Tongue (tissue), 1 donor: ENCODE measurements at regions not wholly inside any gene's neighbourhood (a gene's known extent, or its start where the extent isn't known, plus 50 kb on each side); places are given as distances from the start of the nearest gene placed in this dataset.
"Not testable (repeated sequence)": the region's sequence is repeated elsewhere in the genome, so short reads cannot be mapped to it uniquely, and the experiment has no call there.

Experiments used
- DNase-seq: peaks from one replicate; pipeline ENCODE4 v3.0.0-alpha.2; 2015

DNA sequence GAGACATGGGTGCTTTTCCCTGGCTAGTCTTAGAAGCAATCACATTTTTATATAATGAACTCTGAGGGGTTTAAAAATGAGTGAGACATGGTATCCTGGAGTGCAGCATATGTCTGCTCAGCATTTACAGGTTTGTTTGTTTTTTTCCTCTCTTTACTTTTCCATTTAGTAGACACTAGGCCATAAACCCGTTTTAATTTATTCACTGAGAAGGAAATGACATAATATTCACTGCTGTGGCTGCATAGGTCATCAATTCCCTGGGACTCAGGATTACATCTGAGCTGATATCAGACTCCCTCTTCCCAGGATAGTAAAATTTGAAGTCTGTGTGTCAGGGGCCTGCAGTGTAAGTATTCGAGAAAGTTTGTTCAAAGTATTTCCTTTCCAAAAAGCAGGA, 178.9 kb upstream of the SPRY1 start:
- no peak for DNase-seq

- DNase-seq, result no peak
Observed at GRCh38 chr4:123218981-123219380, 177.6 kb upstream of the SPRY1 start.

- DNase-seq, result no peak
Observed at GRCh38 chr4:123229286-123229685, 167.3 kb upstream of the SPRY1 start.

- no peak for DNase-seq
Observed at GRCh38 chr4:123230061-123230460, 166.5 kb upstream of the SPRY1 start.

DNA sequence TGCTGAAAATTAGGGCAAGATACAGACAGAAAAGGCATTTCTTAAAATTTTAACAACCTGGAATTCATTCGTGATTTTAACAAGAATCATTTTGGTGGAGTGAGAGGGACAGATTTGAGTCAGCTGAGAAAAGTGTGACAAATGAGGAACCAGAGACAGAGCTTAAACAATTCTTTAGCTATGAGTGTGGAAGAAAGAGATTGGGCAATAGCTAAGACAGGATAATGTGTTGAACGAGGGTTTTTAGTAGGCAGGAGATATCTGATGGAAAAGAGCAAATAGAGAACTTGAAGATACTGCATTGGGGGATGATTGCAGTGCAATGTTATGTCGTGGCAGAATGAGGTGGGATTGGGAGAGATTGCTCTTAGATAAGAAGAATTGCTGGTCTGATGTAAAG, 164.2 kb upstream of the SPRY1 start:
- DNase-seq, result peak; percentile 43

DNA sequence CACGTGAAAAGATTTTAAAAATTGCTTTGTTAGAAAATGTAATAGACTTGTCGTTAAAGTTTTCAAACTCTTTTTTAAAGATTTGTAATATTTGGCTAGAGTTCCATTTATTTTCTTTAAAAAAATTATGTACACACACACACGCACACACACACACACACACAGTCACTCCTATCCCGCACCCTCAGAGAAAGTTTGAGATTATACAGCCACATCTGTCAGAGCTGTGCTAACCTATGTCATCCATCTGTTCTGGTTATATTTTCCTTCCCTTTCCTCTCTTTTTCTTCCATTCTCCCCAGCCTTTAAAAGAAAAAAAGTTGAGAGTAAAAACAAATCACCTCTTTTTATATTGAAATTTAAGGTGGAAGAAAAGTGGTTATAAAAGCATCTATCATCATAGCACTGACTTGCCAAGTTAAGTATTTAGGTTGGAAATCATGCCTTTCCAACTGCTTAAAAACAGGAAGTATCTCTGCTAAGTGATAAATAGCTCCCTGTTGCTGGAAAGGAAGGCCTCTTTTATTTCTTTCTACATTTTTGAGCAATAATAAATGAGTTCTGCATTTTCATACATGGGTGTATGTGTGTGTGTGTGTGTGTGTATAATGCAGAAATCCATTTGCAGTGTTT, 163.3 kb upstream of the SPRY1 start:
- peak; percentile 57 for DNase-seq

DNA sequence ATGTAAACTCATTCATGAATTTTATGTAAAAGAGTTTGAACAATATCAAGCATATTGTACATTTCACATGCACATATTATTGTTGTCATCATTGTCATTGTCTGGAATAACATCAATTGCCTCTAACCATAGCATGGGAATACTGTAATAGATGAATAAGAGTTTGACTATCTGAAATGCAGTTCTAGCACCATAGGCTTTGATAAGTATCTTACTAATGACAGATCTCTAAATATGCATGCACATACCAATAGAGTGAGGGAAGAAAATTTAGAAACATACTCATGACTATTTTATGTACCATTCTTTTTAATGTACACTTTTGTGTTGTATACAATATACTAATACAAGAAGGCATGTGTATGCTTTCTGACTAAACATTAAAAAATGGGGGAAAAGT, 161.6 kb upstream of the SPRY1 start:
- DNase-seq, result no peak

- no peak for DNase-seq
Observed at GRCh38 chr4:123235431-123235830, 161.2 kb upstream of the SPRY1 start.

DNA sequence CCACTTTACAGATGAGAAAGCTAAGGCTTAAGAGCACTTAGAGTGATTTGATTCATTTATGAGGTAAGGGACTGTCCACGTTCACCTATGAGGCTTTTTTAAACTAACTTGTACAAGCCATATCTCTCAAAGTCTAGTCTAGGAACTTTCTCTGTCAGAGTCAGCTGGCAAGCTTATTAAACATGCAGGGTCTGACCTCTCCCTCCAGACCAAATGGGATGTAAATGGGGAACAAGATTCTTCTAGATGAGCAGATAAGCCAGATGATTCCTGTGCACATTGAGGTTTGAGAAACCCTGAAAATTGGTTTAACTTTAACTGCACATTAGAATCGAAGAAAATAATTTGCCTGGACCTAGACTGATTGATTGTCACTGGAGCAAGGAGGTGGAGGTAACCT, 160.0 kb upstream of the SPRY1 start:
- no peak for DNase-seq

GRCh38 chr4:123240286-123240685, 156.3 kb upstream of the SPRY1 start:
- not testable (repeated sequence) for DNase-seq

DNA sequence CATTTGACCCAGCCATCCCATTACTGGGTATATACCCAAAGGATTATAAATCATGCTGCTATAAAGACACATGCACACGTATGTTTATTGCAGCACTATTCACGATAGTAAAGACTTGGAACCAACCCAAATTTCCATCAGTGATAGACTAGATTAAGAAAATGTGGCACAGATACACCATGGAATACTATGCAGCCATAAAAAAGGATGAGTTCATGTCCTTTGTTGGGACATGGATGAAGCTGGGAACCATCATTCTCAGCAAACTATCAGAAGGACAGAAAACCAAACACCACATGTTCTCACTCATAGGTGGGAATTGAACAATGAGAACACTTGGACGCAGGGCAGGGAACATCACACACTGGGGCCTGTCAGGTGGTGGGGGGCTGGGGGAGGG, 153.4 kb upstream of the SPRY1 start:
- not testable (repeated sequence) for DNase-seq

DNA sequence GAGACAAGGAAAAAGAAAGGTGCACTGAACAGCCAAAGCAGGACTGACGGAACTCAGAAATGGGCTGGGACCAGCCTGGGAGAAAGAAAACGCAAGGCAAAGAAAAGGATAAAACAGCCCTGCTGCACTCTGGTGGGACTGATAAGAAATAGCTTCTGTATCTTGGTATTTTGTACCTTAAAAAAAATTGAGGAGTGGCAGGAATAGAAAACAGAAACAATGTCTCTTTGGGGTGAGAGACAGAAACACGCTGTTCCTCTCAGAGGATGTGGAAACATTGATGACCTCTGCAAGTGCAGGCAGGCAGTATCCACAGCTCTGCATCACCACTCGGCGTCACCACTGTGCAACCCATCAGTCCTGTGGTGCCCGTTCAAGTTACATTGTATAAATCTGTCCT, 152.5 kb upstream of the SPRY1 start:
- peak; percentile 43 for DNase-seq

- no peak for DNase-seq
Observed at GRCh38 chr4:123246085-123246484, 150.5 kb upstream of the SPRY1 start.

DNA sequence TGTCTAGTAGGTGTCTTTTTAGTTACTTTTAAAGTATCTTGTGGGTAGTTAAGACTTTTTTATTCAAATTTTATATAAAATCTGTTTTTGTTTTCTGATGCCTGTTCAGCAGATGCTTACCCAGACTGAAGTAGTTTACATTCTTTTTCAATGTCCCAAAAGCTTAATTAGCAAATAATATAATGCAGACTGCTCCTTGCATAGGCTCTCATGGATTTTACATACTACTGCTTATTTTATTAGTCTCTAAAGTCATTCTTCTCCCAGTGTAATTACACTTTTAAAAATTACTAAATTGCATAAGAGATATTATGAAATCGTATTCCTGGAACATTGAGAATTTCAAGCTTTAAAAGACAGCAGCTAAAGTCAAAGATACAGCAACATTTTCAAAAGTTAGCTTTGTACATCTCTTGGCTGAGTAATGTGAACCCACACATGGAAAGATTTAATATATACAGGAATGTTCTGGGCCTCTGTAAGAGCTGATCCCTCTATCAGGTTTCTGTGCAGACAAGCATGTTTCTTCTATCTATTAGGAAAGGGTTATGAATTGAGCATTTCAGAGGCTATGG, 148.4 kb upstream of the SPRY1 start:
- no peak for DNase-seq

DNA sequence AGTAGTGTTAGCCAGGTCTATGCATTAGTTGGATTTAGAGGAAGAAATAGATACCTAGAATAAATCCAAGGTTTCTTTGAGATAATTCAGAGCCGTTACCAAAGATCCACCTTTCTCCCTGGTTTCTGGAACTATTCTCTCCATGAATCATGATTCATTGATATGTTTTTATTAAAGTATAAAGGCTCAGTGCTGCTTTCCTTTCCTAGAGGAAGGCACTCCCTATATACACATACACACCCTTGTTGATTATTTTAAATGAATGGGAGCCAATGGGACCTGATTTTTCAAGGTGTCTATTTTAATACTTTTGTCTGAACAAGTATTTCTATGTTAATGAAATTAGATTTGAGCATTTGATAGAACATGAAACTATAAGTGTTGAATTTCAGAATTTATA, 146.8 kb upstream of the SPRY1 start:
- no peak for DNase-seq

DNA sequence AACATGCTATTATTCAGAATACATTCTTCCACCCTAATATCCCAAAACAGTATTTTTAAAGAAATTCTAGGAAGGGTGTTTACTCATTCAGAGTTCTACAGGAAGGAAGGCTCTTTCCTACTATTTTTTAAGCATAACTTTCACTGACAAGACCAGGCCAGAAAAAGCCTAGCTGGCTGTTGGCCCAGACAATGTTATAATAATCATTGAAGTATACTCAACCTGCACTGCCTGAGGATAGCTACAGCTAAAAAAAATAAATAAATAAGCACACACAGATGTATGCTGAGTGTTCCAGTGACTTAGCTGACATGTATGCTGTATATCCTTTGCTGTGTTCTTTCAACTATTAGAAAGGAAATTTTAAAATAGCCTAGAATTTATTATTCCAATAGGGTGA, 145.8 kb upstream of the SPRY1 start:
- DNase-seq, result peak; percentile 82

DNA sequence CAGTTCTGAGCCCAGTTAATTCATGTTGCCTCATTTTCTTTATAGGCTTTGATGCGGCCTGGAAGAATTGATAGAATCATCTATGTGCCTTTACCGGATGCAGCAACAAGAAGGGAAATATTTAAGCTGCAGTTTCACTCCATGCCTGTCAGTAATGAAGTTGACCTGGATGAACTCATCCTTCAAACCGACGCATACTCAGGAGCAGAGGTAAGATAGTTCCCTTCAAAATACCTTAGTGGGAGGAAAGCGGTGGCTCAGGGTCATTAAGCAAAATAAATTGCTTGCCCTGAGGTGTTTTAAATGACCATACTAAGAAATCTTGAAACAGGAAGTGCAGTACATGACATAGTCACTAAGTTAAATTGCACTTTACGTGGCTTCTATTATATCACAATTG, 140.6 kb upstream of the SPRY1 start:
- DNase-seq, result no peak

DNA sequence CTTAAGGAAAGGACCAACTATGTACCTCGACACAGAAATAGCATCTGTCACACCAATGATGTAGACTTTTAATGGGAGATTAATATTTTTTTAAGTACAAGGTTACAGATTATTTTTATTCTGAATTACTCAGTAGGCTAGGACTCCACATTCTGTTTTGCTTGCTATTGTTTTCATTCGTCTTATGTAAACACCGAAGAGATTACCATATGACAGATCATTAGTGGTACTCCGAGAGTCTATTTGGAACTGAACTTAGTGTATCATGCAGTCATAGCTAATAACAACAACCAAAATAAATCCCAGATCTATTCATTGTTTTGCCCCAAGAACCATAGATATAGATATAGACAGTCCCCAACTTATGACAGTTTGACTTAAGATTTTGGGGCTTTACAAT, 139.7 kb upstream of the SPRY1 start:
- no peak for DNase-seq

- DNase-seq, result no peak
Observed at GRCh38 chr4:123257591-123257990, 139.0 kb upstream of the SPRY1 start.

DNA sequence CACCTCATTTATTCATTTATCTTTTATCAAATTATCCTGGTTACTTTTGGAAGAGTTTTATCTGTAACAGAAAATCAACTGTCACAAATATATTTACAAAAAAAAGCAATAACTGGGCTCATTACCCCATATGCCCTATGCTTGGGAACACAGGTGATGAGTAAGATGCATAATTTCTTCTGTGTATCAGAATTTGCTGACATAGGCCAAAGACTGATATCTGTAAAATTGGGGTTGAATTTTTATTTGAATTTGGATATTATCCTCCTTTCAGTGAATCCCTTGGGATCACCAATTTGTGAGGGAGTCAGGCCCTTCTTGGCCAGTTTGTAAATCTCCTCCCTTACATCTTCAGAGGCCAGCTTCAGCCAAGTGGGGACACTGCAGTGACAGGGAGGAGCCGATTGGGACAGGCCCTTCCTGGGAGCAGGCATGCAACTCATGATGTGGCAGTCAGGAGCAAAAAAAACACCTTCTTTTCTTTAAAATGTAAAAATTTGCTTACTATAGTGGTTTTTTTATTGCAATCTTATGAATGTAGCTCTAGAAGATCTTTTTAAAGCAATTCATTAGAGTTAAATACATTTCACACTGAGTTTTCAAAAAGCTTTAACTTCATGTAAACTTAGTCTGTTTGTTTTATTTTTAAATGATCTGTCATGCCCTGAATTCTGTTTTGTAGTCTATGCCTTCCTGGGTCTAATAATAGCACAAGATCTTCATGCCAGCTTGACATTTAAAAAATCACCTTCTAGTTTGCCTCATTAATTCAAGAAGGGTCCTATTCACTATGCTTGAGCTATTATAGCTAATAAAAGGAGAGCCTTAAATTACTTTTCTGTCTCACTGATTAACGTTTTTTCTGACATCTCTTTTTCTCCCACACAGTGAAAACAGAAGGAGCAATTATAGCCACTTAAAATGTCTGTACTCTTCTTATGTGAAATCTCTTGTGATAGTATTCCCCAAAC, 136.6 kb upstream of the SPRY1 start:
- DNase-seq, result no peak

DNA sequence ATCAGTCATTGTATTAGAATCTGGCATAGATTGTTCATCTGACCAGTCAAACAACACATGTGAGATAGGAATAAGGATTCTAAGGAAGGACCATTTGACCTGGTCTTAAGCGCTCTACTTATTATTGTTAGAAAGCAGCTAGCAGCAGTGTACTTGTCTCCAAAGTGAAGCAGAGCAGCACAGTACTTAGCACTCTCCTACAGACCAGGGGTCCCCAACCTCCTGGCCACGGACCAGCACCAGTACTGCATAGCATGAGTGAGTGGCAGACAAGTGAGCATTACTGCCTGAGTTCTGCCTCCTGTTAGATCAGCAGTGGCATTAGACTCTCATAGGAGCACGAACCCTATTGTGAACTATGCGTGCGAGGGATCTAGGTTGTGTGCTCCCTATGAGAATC, 135.9 kb upstream of the SPRY1 start:
- no peak for DNase-seq

- no peak for DNase-seq
Observed at GRCh38 chr4:123262080-123262479, 134.5 kb upstream of the SPRY1 start.

DNA sequence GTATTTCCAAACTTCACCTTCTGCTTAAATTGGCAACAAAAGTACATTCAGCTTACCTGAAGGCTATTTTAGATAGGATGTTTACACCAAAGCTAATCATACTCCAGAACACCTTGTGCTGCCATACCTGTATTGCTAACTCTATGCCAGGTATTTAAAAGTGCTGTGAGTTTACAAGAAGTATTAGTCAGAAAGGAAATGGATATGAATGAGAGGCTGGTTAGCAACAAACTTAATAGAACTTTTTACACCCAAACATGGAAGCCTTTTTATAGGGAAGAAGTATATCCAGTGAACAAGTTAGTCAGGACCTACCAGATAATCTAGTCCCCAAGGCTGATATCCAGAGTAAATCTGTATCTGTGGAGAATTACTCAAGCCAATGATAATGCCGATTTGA, 131.2 kb upstream of the SPRY1 start:
- no peak for DNase-seq

DNA sequence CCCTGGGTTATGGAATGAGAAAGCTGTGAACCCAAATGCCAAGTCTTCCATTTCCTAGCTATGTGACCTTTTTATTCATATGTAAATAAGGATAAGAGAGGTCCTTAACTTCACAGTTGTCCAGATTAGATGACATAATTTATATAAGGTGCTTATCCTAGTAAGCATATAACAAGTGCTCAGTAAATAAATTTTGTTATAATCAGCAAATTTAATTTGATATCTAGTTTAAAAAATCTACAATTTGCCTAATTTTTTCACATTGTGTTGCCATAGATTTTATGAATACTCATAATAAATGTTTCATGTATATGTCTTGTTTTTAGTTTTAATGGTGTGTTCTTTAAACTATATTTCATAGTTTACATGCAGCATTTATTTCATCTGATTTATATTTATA, 130.4 kb upstream of the SPRY1 start:
- no peak for DNase-seq
